Body of pancreas (tissue), 4 donors: ENCODE measurements at regions not wholly inside any gene's neighbourhood (a gene's known extent, or its start where the extent isn't known, plus 50 kb on each side); places are given as distances from the start of the nearest gene placed in this dataset.

ENCODE experiments used
- ATAC-seq: fragments of 150-250 bp; one replicate; pipeline ENCODE4 v1.9.1; 2016
- DNase-seq, 4 donors: peaks; one replicate each; pipeline ENCODE4 v3.0.0-alpha.2; 2019
- H3K27ac ChIP-seq, 4 donors: fragments of 200-600 bp; sonication (generic); 1 replicate in 3 of 4; 2 replicates in 1 of 4; pipeline versions ENCODE4 v1.5.1 to v1.6.1; 2016 to 2019; ENCODE audit warnings: mild to moderate bottlenecking in 1 of 4, mixed read lengths in 1 of 4, moderate library complexity in 1 of 4
- H3K27me3 ChIP-seq, 2 donors: fragments of 200-600 bp; sonication (generic); one replicate each; pipeline ENCODE4 v1.6.0; 2016; ENCODE audit warnings: mild to moderate bottlenecking in 1 of 2
- H3K36me3 ChIP-seq, 2 donors: fragments of 200-600 bp; sonication (generic); replicated peaks in 1 of 2; 2 replicates each; pipeline ENCODE4 v1.5.1; 2016; ENCODE audit warnings: low read depth in 2 of 2; ENCODE audit not compliant: insufficient read depth in 1 of 2
- H3K4me1 ChIP-seq: fragments of 200-600 bp; sonication (generic); one replicate; pipeline ENCODE4 v1.6.0; 2016
- H3K4me3 ChIP-seq, 2 donors: fragments of 200-600 bp; sonication (generic); 1 replicate in 1 of 2; 2 replicates in 1 of 2; pipeline ENCODE4 v1.5.1; 2016 to 2019
- H3K9me3 ChIP-seq, 3 donors: fragments of 200-600 bp; sonication (generic); 1 replicate in 2 of 3; 2 replicates in 1 of 3; pipeline ENCODE4 v1.5.1; 2016
- POLR2A ChIP-seq, 3 donors: fragments of 450-650 bp; IDR thresholded peaks; one replicate each; pipeline ENCODE4 v1.6.1; 2016; ENCODE audit warnings: antibody characterized with exemption in 3 of 3, mild to moderate bottlenecking in 2 of 3
- WGBS, 2 donors: methylation state at CpG; one replicate each; pipeline ENCODE4 v1.1.5; 2017; 5-methylcytosine and 5-hydroxymethylcytosine counted together
- intact Hi-C: fragments of 100-400 bp; cut with DNase I; formaldehyde crosslinking; loops from one replicate; pipeline ENCODE4 v1.15.1; 2023
- TF ChIP-seq, protein P1 (sequence below), 7 experiments: fragments of 450-650 bp in 4 of 7; fragments of 200-600 bp in 3 of 7; sonication (generic) in 3 of 7; IDR thresholded peaks; one replicate each; pipeline ENCODE4 v1.5.1; 2016 to 2019; ENCODE audit warnings: antibody characterized with exemption in 7 of 7

DNA sequence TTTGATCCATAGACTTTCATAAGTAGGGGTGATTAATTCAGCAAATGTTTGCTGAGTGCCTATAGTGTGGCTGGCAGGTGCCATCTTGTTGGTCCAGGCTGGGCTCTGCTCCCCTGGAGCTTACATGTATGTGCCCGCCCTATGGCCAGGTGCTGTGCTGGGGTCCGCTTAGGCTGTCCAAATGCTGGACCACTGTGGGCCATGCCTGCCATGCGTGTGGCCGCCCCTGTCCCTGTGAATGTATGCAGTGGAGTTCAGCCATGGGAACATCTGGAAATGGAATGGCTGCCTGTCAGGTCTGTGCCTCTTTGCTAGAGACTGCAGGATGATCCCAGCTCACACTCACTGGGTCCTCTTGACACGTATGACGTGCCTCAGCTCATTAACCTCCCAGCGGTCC, 594.6 kb downstream of the TBC1D22A start:
- Histone ChIP-seq H3K4me1 (no peaks in the 10 kb centered on the region), H3K27me3 (no peaks in the 10 kb centered on the region), H3K27ac (no peak overlapping the region), H3K4me3 (no peak overlapping the region), H3K9me3 (peaks cover 0 to 5% (median 0%) of the 10 kb centered on the region in 3 donors), H3K36me3 (no peaks in the 10 kb centered on the region)
- no peak for DNase-seq
- WGBS, 2 donors: 85% methylated on average over 7 of the region's 7 CpGs; no CpG with 5 or more reads in 1 of the 2 donors
- intact Hi-C loops: no loop called here
- TF ChIP-seq, protein P1, sequence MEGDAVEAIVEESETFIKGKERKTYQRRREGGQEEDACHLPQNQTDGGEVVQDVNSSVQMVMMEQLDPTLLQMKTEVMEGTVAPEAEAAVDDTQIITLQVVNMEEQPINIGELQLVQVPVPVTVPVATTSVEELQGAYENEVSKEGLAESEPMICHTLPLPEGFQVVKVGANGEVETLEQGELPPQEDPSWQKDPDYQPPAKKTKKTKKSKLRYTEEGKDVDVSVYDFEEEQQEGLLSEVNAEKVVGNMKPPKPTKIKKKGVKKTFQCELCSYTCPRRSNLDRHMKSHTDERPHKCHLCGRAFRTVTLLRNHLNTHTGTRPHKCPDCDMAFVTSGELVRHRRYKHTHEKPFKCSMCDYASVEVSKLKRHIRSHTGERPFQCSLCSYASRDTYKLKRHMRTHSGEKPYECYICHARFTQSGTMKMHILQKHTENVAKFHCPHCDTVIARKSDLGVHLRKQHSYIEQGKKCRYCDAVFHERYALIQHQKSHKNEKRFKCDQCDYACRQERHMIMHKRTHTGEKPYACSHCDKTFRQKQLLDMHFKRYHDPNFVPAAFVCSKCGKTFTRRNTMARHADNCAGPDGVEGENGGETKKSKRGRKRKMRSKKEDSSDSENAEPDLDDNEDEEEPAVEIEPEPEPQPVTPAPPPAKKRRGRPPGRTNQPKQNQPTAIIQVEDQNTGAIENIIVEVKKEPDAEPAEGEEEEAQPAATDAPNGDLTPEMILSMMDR (IDR thresholded peaks at IDR 0.05): no peak
- ATAC-seq: no peak

DNA sequence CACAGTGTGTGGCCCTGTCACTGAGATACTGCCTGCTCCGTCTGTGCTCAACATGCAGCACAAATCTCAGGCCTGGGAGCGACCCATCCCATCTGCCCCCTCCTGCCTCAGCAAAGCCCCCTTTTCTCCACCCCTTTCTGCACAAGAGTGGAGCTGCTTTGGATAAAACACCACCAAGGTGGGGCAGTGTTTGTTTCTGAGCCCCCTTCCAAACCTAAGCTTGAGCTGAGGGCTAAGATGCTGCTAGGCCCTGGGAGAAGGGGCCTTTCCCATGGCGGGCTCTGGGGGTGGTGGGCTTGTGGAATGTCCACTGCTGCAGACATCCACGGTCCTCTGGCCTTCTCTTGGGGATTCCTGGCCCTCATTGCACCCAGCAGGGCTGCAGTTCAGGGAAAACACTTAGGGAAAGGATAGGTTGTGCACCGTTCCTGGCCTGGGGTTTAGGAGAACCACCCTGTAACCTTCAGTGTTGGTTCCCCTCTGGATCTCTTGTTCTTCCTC, 594.1 kb downstream of the TBC1D22A start:
- H3K36me3 ChIP-seq: no peaks in the 10 kb centered on the region
- TF ChIP-seq POLR2A (IDR thresholded peaks at IDR 0.05): no peak
- TF ChIP-seq, protein P1 (IDR thresholded peaks at IDR 0.05): no peak
- intact Hi-C loops: no loop called here
- DNase-seq: no peak
- H3K9me3 ChIP-seq: peaks cover 0 to under 1% (median 0%) of the 10 kb centered on the region in 3 donors
- no peak for ATAC-seq
- H3K27me3 ChIP-seq: no peaks in the 10 kb centered on the region
- no peak overlapping the region for H3K27ac ChIP-seq
- 73 to 89% methylated on average over 2 to 5 of the region's 5 CpGs for WGBS, 2 donors
- H3K4me3 ChIP-seq: no peak overlapping the region
- H3K4me1 ChIP-seq: no peaks in the 10 kb centered on the region

DNA sequence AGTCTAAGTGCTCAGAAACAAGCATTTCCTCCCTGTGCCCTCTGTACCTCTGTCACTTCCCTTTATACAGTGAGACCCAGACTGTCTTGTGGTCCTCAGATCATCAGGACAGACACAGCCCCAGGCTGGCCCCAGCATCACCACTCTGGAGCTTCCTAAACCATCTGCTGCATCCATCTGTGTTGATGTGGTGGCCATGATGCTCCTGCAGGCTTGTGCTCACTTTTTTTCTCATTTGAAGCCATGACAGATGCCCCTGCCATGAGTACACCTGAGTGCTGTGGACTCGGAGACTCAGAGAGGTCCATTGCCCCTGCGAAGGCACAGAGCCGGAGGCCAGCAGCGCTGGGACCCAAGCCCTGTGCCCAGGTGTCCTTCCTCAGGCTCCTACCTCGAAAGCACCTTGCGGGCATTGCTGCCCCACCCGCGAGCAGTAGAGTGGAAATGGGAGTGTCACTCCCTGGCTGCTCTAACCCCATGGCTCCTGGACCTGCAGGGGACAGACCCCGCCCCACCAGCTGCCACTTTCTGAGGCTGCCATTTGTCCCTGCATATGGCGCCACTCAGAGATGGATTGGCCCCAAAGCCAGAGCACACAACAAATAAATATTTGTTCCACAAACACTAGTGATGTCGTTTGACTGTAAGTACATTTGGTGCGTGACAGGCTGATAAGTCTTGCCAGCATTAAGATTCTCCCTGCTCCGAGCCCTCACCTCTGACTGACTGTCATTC, 593.5 kb downstream of the TBC1D22A start:
- TF ChIP-seq, protein P1 (IDR thresholded peaks at IDR 0.05): no peak
- no peak for TF ChIP-seq POLR2A (IDR thresholded peaks at IDR 0.05)
- Histone ChIP-seq H3K9me3 (no peaks in the 10 kb centered on the region), H3K27ac (no peak overlapping the region), H3K4me3 (no peak overlapping the region), H3K36me3 (no peaks in the 10 kb centered on the region), H3K4me1 (no peaks in the 10 kb centered on the region), H3K27me3 (no peaks in the 10 kb centered on the region)
- 69 to 72% methylated on average over 4 to 13 of the region's 13 CpGs for WGBS, 2 donors
- ATAC-seq (no peak), DNase-seq (no peak)
- intact Hi-C loops: no loop called here

DNA sequence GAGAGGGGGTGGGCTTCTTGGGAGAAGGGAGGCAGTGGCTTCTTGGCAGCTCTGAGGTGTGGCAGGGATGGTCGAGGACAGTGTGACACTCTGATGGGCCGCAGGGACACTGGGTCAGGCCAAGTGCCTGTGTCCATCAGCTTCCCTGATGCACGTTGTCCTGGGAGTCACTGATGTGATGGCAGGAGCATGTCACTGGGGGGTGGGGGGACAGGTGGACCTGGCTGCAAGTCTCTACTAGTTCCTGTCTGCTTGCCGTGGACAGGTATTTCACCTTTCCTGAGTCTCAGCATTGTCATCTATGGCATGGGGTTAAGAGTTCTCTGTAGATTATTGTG, 592.9 kb downstream of the TBC1D22A start:
- Histone ChIP-seq H3K4me3 (no peak overlapping the region), H3K4me1 (no peaks in the 10 kb centered on the region), H3K9me3 (no peaks in the 10 kb centered on the region), H3K27ac (no peak overlapping the region), H3K27me3 (no peaks in the 10 kb centered on the region), H3K36me3 (no peaks in the 10 kb centered on the region)
- no peak for TF ChIP-seq POLR2A (IDR thresholded peaks at IDR 0.05)
- TF ChIP-seq, protein P1 (IDR thresholded peaks at IDR 0.05): no peak
- ATAC-seq (no peak), DNase-seq (no peak)
- WGBS, 2 donors: 63 to 71% methylated on average over 1 to 4 of the region's 4 CpGs
- intact Hi-C loops: no loop called here
